LNCaP clone FGC (cell line): ENCODE measurements at regions not wholly inside any gene's neighbourhood (a gene's known extent, or its start where the extent isn't known, plus 50 kb on each side); places are given as distances from the start of the nearest gene placed in this dataset.

ENCODE experiments used
- DNase-seq: peaks from one replicate; pipeline ENCODE4 v3.0.0-alpha.2; 2011; ENCODE audit warnings: low read depth
- H3K4me3 ChIP-seq: 2 replicates; pipeline ENCODE4 v1.5.1; 2011; ENCODE audit warnings: mild to moderate bottlenecking, low read depth, low read length, control low read depth
- CTCF ChIP-seq: IDR thresholded peaks from 2 replicates; pipeline ENCODE4 v1.5.1; 2012; ENCODE audit warnings: mild to moderate bottlenecking; ENCODE audit not compliant: control insufficient read depth, insufficient read depth; ENCODE audit errors: extremely low read depth

GRCh38 chr2:35301369-35301768 is 1054.2 kb upstream of the CRIM1 start:
- no peak overlapping the region for H3K4me3 ChIP-seq
- no peak for TF ChIP-seq CTCF
- no peak for DNase-seq

GRCh38 chr2:35298493-35298892 is 1057.1 kb upstream of the CRIM1 start:
- DNase-seq, result no peak
- no peak for TF ChIP-seq CTCF
- H3K4me3 ChIP-seq, result no peak overlapping the region

GRCh38 chr2:35297403-35297802 is 1058.2 kb upstream of the CRIM1 start:
- no peak for DNase-seq
- no peak overlapping the region for H3K4me3 ChIP-seq
- no peak for TF ChIP-seq CTCF

GRCh38 chr2:35294636-35295263 is 1060.8 kb upstream of the CRIM1 start:
- peak; percentile 92 for DNase-seq
- no peak for TF ChIP-seq CTCF
- no peak overlapping the region for H3K4me3 ChIP-seq

GRCh38 chr2:35293261-35293660 is 1062.3 kb upstream of the CRIM1 start:
- no peak overlapping the region for H3K4me3 ChIP-seq
- TF ChIP-seq CTCF, result no peak
- DNase-seq, result no peak

- no peak for TF ChIP-seq CTCF
- no peak overlapping the region for H3K4me3 ChIP-seq
- DNase-seq, result no peak
Measured at GRCh38 chr2:35292199-35292598, 1063.4 kb upstream of the CRIM1 start.

GRCh38 chr2:35281702-35282101 is 1073.9 kb upstream of the CRIM1 start:
- no peak for DNase-seq
- no peak for TF ChIP-seq CTCF
- no peak overlapping the region for H3K4me3 ChIP-seq
